ENCODE measurements at regions not wholly inside any gene's neighbourhood (a gene's known extent, or its start where the extent isn't known, plus 50 kb on each side); places are given as distances from the start of the nearest gene placed in this dataset.

DNA sequence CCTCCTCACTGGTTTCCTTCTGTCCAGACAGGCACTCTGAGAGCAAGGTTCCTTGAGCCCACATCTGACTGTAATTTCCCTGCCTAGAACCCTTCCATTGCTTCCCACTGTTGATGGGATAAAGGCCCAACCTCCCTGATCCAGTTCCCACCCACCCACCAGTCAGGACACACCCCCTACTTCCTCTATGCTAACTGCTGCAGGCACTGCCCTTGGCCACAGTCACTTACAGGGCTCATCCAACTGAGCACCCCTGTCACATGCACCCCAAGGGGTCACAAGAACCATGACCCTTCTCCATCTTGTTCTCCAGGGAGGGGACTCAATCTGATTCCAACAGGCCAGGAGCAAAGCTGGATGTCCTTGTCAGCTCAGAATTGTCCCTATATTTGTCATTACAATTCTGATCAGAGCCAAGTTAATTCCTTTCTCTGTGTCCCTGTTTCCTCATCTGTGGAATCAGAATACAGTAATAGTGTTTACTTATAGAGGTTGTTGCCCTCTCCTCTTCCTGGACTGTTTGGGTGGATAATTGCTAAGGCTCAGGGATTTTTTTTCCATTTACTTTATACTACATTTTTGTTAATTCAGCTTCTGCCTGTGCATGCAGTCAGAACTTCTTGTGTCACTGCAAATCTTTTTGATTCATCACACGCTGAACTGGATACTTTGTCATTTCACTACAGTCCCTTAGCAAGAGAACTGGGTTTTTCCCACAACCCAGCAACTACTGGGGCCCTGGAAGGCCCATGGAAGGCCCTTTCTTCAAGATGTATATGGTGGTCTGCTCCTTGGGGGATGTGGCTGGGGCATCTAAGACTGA is 105.6 kb upstream of the MAMLD1 start:
- H3K4me3 ChIP-seq (ENCODE audit: low read depth in 2 of 2, low read length in 1 of 2) = no peak overlapping the region
- no peak overlapping the region for H2AFZ ChIP-seq (ENCODE audit: low read depth)
- no peak overlapping the region for H3K9ac ChIP-seq
- H3K4me1 ChIP-seq (ENCODE audit: control insufficient read depth in 1 of 2, insufficient read depth in 2 of 2, low read depth in 1 of 2, low read length in 1 of 2) = no peaks in the 10 kb centered on the region; a peak in 1 of 4 replicates
- CTCF ChIA-PET = no interaction called here
- no peak overlapping the region for H3K4me2 ChIP-seq
- H3K9me2 ChIP-seq = no peaks in the 10 kb centered on the region
- no peaks in the 10 kb centered on the region for H3K27me3 ChIP-seq (ENCODE audit: insufficient read depth)
- peak overlapping the region in 1 of 2 experiments; percentile 29; a peak in 1 of 4 replicates for H3K27ac ChIP-seq (ENCODE audit: low read depth in 2 of 2, low read length in 1 of 2)
- no peaks in the 10 kb centered on the region for H3K9me3 ChIP-seq
- no peaks in the 10 kb centered on the region for H4K20me1 ChIP-seq (ENCODE audit: insufficient read depth)
- H3K36me3 ChIP-seq (replicated peaks in 1 of 2; ENCODE audit: control insufficient read depth in 1 of 2, insufficient read depth in 2 of 2, low read length in 1 of 2) = no peaks in the 10 kb centered on the region
- DNase-seq = no peak
- TF ChIP-seq GATA2 (CRISPR knock-in tag; IDR thresholded peaks at IDR 0.05) = no peak
- TF ChIP-seq TCF12 (IDR thresholded peaks at IDR 0.05) = no peak
- TF ChIP-seq REST (IDR thresholded peaks at IDR 0.05; ENCODE audit: low read depth, low read length) = no peak
- TF ChIP-seq RAD21 (IDR thresholded peaks at IDR 0.05; ENCODE audit: low read length) = no peak
- TF ChIP-seq TEAD4 (IDR thresholded peaks at IDR 0.05; ENCODE audit: borderline replicate concordance, insufficient read depth) = no peak
- TF ChIP-seq, protein P1, sequence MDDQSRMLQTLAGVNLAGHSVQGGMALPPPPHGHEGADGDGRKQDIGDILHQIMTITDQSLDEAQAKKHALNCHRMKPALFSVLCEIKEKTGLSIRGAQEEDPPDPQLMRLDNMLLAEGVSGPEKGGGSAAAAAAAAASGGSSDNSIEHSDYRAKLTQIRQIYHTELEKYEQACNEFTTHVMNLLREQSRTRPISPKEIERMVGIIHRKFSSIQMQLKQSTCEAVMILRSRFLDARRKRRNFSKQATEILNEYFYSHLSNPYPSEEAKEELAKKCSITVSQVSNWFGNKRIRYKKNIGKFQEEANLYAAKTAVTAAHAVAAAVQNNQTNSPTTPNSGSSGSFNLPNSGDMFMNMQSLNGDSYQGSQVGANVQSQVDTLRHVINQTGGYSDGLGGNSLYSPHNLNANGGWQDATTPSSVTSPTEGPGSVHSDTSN (IDR thresholded peaks at IDR 0.05) = no peak
- TF ChIP-seq CHD2 (IDR thresholded peaks at IDR 0.05; ENCODE audit: low read length, partially characterized antibody) = no peak
- POLR2A ChIA-PET = no interaction called here
- H3K79me2 ChIP-seq (ENCODE audit: insufficient read depth) = no peaks in the 10 kb centered on the region
- H3F3A ChIP-seq (replicated peaks; ENCODE audit: insufficient read depth) = no peaks in the 10 kb centered on the region
- 40% methylated on average over 1 of the region's 1 CpG for WGBS (ENCODE audit: low lambda C conversion rate)

DNA sequence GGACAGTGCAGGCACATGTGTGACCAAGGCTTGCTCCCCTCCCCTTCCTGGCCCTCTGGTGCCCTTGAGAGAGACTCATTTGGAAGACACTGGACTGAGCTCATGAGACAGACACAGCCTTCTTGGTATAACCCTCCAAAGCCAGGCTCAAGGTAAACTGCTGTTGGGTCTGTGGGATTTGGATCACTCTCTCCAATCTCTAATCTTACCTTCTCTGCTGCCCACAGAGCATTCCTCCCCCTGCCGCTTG is 105.0 kb upstream of the MAMLD1 start:
- peak overlapping the region in 1 of 2 experiments; percentile 29; a peak in 1 of 4 replicates for H3K27ac ChIP-seq (ENCODE audit: low read depth in 2 of 2, low read length in 1 of 2)
- no peaks in the 10 kb centered on the region for H3K9me3 ChIP-seq
- no peak overlapping the region for H3K4me3 ChIP-seq (ENCODE audit: low read depth in 2 of 2, low read length in 1 of 2)
- H3K36me3 ChIP-seq (replicated peaks in 1 of 2; ENCODE audit: control insufficient read depth in 1 of 2, insufficient read depth in 2 of 2, low read length in 1 of 2) = no peaks in the 10 kb centered on the region
- WGBS (ENCODE audit: low lambda C conversion rate) = 29% methylated on average over 1 of the region's 1 CpG
- H3K4me1 ChIP-seq (ENCODE audit: control insufficient read depth in 1 of 2, insufficient read depth in 2 of 2, low read depth in 1 of 2, low read length in 1 of 2) = no peaks in the 10 kb centered on the region; a peak in 1 of 4 replicates
- no peaks in the 10 kb centered on the region for H4K20me1 ChIP-seq (ENCODE audit: insufficient read depth)
- H3K9ac ChIP-seq = no peak overlapping the region
- CTCF ChIA-PET = no interaction called here
- no peak overlapping the region for H3K4me2 ChIP-seq
- DNase-seq = no peak
- H3K27me3 ChIP-seq (ENCODE audit: insufficient read depth) = no peaks in the 10 kb centered on the region
- POLR2A ChIA-PET = no interaction called here
- no peaks in the 10 kb centered on the region for H3K9me2 ChIP-seq
- no peaks in the 10 kb centered on the region for H3K79me2 ChIP-seq (ENCODE audit: insufficient read depth)
- no peak for TF ChIP-seq POLR2AphosphoS5 (IDR thresholded peaks at IDR 0.05; ENCODE audit: low read depth, low read length)
- TF ChIP-seq, protein P2, sequence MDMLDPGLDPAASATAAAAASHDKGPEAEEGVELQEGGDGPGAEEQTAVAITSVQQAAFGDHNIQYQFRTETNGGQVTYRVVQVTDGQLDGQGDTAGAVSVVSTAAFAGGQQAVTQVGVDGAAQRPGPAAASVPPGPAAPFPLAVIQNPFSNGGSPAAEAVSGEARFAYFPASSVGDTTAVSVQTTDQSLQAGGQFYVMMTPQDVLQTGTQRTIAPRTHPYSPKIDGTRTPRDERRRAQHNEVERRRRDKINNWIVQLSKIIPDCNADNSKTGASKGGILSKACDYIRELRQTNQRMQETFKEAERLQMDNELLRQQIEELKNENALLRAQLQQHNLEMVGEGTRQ (IDR thresholded peaks at IDR 0.05; ENCODE audit: borderline replicate concordance, low read depth, low read length) = no peak
- no peak for TF ChIP-seq CHD2 (IDR thresholded peaks at IDR 0.05; ENCODE audit: low read length, partially characterized antibody)
- no peak for TF ChIP-seq YY1 (IDR thresholded peaks at IDR 0.05; ENCODE audit: low read depth)
- H2AFZ ChIP-seq (ENCODE audit: low read depth) = no peak overlapping the region
- no peaks in the 10 kb centered on the region for H3F3A ChIP-seq (replicated peaks; ENCODE audit: insufficient read depth)
